ENCODE measurements at regions not wholly inside any gene's neighbourhood (a gene's known extent, or its start where the extent isn't known, plus 50 kb on each side); places are given as distances from the start of the nearest gene placed in this dataset.

DNA sequence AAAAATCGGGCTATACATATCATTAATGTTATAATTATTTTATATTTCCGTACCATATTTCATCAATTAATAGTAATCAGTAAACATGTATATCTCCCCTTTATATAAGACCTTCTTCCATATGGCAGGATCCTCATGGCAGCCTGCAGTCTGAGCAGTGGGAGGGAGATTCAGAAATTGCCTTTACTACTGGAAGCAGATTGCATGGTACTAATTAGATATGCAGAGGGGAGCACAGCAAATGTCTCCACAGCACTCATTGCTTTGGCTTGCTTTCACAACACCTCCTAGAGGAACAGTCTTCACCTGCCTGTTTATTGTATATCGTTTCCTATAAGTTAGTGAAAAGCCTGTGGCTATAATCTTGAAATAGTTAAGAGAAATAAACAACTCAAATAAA is 585.8 kb upstream of the GOT2 start:
- no peak overlapping the region for H3K27ac ChIP-seq
- no peaks in the 10 kb centered on the region for H3K4me1 ChIP-seq
- no peaks in the 10 kb centered on the region for H3K36me3 ChIP-seq
- WGBS, 5 donors: 83 to 91% (median 88%) methylated on average over 3 of the region's 3 CpGs
- intact Hi-C loops (cut with DNase I; ENCODE audit: low total_unique reads): no loop called here
- no peak overlapping the region for H3K4me3 ChIP-seq
- TF ChIP-seq POLR2AphosphoS5 (IDR thresholded peaks at IDR 0.05): no peak
- peaks cover 0 to 4% (median 0%) of the 10 kb centered on the region in 3 donors for H3K27me3 ChIP-seq
- H3K9me3 ChIP-seq: no peaks in the 10 kb centered on the region
- DNase-seq: no peak

DNA sequence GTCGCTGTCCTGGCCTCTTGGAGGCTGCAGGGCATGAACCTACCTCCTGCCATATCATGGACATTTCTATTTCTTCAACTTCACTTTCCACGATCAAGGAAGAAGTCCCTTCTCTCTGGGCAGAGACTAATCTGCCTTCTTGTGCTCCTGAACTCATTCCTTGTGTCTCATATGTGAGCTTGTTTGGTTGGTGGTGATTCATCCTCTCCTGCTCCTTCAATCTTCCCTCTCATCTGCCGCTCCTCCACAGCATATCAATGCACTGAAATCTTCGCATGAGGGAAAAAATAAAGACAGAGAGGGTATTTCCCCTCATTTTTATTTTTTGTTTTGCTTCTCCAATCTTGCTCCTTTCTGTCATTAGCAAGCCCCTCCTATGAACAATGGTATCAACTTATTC is 571.7 kb upstream of the GOT2 start:
- 73 to 85% (median 82%) methylated on average over 4 of the region's 4 CpGs for WGBS, 5 donors
- intact Hi-C loops (cut with DNase I; ENCODE audit: low total_unique reads): no loop called here
- Histone ChIP-seq H3K4me1 (no peaks in the 10 kb centered on the region), H3K27ac (no peak overlapping the region), H3K4me3 (no peak overlapping the region), H3K27me3 (no peaks in the 10 kb centered on the region), H3K36me3 (no peaks in the 10 kb centered on the region), H3K9me3 (no peaks in the 10 kb centered on the region)
- no peak for DNase-seq
- TF ChIP-seq EP300 (IDR thresholded peaks at IDR 0.05) (no peak), POLR2A (IDR thresholded peaks at IDR 0.05) (no peak), POLR2AphosphoS5 (IDR thresholded peaks at IDR 0.05) (no peak)
- TF ChIP-seq, protein P1, sequence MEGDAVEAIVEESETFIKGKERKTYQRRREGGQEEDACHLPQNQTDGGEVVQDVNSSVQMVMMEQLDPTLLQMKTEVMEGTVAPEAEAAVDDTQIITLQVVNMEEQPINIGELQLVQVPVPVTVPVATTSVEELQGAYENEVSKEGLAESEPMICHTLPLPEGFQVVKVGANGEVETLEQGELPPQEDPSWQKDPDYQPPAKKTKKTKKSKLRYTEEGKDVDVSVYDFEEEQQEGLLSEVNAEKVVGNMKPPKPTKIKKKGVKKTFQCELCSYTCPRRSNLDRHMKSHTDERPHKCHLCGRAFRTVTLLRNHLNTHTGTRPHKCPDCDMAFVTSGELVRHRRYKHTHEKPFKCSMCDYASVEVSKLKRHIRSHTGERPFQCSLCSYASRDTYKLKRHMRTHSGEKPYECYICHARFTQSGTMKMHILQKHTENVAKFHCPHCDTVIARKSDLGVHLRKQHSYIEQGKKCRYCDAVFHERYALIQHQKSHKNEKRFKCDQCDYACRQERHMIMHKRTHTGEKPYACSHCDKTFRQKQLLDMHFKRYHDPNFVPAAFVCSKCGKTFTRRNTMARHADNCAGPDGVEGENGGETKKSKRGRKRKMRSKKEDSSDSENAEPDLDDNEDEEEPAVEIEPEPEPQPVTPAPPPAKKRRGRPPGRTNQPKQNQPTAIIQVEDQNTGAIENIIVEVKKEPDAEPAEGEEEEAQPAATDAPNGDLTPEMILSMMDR (IDR thresholded peaks at IDR 0.05): no peak

- no peaks in the 10 kb centered on the region for H3K36me3 ChIP-seq
- no peaks in the 10 kb centered on the region for H3K27me3 ChIP-seq
- 48 to 59% (median 57%) methylated on average over 5 of the region's 5 CpGs for WGBS, 5 donors
- DNase-seq: no peak
- no peak overlapping the region for H3K4me3 ChIP-seq
- H3K9me3 ChIP-seq: no peaks in the 10 kb centered on the region
- peaks cover 0 to 7% (median 0%) of the 10 kb centered on the region in 4 donors for H3K4me1 ChIP-seq
- H3K27ac ChIP-seq: no peak overlapping the region
- intact Hi-C loops (cut with DNase I; ENCODE audit: low total_unique reads): no loop called here
- TF ChIP-seq EP300 (IDR thresholded peaks at IDR 0.05) (no peak), POLR2AphosphoS5 (IDR thresholded peaks at IDR 0.05) (no peak), POLR2A (IDR thresholded peaks at IDR 0.05) (no peak)
- TF ChIP-seq, protein P1 (IDR thresholded peaks at IDR 0.05): no peak
Measured at GRCh38 chr16:59296888-59297287, 562.8 kb upstream of the GOT2 start.

GRCh38 chr16:59295993-59296736 is 562.0 kb upstream of the GOT2 start:
- H3K27me3 ChIP-seq: no peaks in the 10 kb centered on the region
- no peak for TF ChIP-seq POLR2AphosphoS5 (IDR thresholded peaks at IDR 0.05)
- no peak for TF ChIP-seq POLR2A (IDR thresholded peaks at IDR 0.05)
- TF ChIP-seq, protein P1 (IDR thresholded peaks at IDR 0.05): no peak
- TF ChIP-seq EP300 (IDR thresholded peaks at IDR 0.05): no peak
- no peak overlapping the region for H3K27ac ChIP-seq
- DNase-seq: peak in 1 of 2 donors; percentile 9
- no peaks in the 10 kb centered on the region for H3K36me3 ChIP-seq
- H3K9me3 ChIP-seq: no peaks in the 10 kb centered on the region
- intact Hi-C loops (cut with DNase I; ENCODE audit: low total_unique reads): no loop called here
- H3K4me3 ChIP-seq: no peak overlapping the region
- H3K4me1 ChIP-seq: peaks cover 0 to 7% (median 0%) of the 10 kb centered on the region in 4 donors
- 21 to 39% (median 34%) methylated on average over 5 of the region's 5 CpGs for WGBS, 5 donors

DNA sequence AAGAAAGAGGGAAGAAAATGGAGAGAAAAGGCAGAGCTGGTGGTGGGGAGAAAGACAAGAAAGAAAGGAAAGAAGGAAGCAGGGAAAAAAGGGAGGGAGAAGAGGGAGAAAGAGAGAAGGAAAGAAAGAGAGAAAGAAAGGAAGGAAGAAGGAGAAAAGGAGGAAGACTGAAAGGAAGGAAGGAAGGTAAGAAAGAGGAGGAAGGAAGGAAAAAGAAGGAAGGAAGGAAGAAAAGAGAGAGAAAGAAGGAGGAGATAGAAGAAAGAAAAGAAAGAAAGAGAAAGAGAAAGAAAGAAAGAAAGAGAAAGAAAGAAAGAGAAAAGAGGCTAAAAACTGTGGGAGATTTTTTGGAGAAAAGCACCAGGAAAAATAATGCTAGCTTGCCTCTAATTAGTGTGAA is 561.4 kb upstream of the GOT2 start:
- peaks cover 0 to 7% (median 0%) of the 10 kb centered on the region in 4 donors for H3K4me1 ChIP-seq
- no peak overlapping the region for H3K27ac ChIP-seq
- H3K27me3 ChIP-seq: no peaks in the 10 kb centered on the region
- H3K9me3 ChIP-seq: no peaks in the 10 kb centered on the region
- DNase-seq: no peak
- H3K4me3 ChIP-seq: no peak overlapping the region
- H3K36me3 ChIP-seq: no peaks in the 10 kb centered on the region
- TF ChIP-seq POLR2A (IDR thresholded peaks at IDR 0.05): no peak
- TF ChIP-seq POLR2AphosphoS5 (IDR thresholded peaks at IDR 0.05): no peak
- TF ChIP-seq EP300 (IDR thresholded peaks at IDR 0.05): no peak
- TF ChIP-seq, protein P1 (IDR thresholded peaks at IDR 0.05): no peak
- intact Hi-C loops (cut with DNase I; ENCODE audit: low total_unique reads): no loop called here

Data from stomach (tissue), 8 donors.